ENCODE measurements at regions not wholly inside any gene's neighbourhood (a gene's known extent, or its start where the extent isn't known, plus 50 kb on each side); places are given as distances from the start of the nearest gene placed in this dataset.

- no peak for TF ChIP-seq GLIS3 (CRISPR knock-in tag; IDR thresholded peaks at IDR 0.05)
- no peak for TF ChIP-seq CSDC2 (CRISPR knock-in tag; IDR thresholded peaks at IDR 0.05)
- TF ChIP-seq PATZ1 (CRISPR knock-in tag; IDR thresholded peaks at IDR 0.05; ENCODE audit: borderline replicate concordance) = no peak
- TF ChIP-seq ZNF565 (CRISPR knock-in tag; conservative IDR thresholded peaks at IDR 0.05; ENCODE audit: low read depth) = no peak
- TF ChIP-seq ARNTL (CRISPR knock-in tag; IDR thresholded peaks at IDR 0.05; ENCODE audit: borderline replicate concordance, low read depth) = no peak
- no peak for TF ChIP-seq ESRRG (CRISPR knock-in tag; IDR thresholded peaks at IDR 0.05)
- no peak for TF ChIP-seq POU6F1 (CRISPR knock-in tag; IDR thresholded peaks at IDR 0.05; ENCODE audit: borderline replicate concordance, low read depth)
- no peak for TF ChIP-seq CREB5 (CRISPR knock-in tag; IDR thresholded peaks at IDR 0.05; ENCODE audit: low read depth)
- TF ChIP-seq ZFP3 (CRISPR knock-in tag; IDR thresholded peaks at IDR 0.05) = no peak
- no peak for TF ChIP-seq SNAI2 (CRISPR knock-in tag; IDR thresholded peaks at IDR 0.05)
- no peak for TF ChIP-seq ZC3H10 (CRISPR knock-in tag; IDR thresholded peaks at IDR 0.05)
- no peak for TF ChIP-seq BACH2 (CRISPR knock-in tag; IDR thresholded peaks at IDR 0.05; ENCODE audit: borderline replicate concordance)
- no peak for TF ChIP-seq PPARA (CRISPR knock-in tag; IDR thresholded peaks at IDR 0.05; ENCODE audit: borderline replicate concordance)
Measured at GRCh38 chr5:114054594-114054993, 307.3 kb upstream of the KCNN2 start.

Data from SK-N-SH treated with all-trans-retinoic acid at 6 μM for 48 hours (cell line).